MV-4-11 (cell line): ENCODE measurements at regions not wholly inside any gene's neighbourhood (a gene's known extent, or its start where the extent isn't known, plus 50 kb on each side); places are given as distances from the start of the nearest gene placed in this dataset.

Source experiments
- DNase-seq: peaks from one replicate; lab custom pipeline; 2025; lab: John Stamatoyannopoulos, UW

- DNase-seq = no peak
These were observed 52.3 kb upstream of the SIPA1L2 start for GRCh38 chr1:232682248-232682647.

- peak; percentile 43 for DNase-seq
These were observed 54.6 kb upstream of the SIPA1L2 start for GRCh38 chr1:232684371-232685105.

- no peak for DNase-seq
These were observed 56.4 kb upstream of the SIPA1L2 start for GRCh38 chr1:232686346-232686745.

- DNase-seq = no peak
These were observed 57.4 kb upstream of the SIPA1L2 start for GRCh38 chr1:232687304-232687703.

GRCh38 chr1:232687728-232688127, 57.8 kb upstream of the SIPA1L2 start:
- DNase-seq = no peak

- no peak for DNase-seq
These were observed 58.5 kb upstream of the SIPA1L2 start for GRCh38 chr1:232688398-232688797.

GRCh38 chr1:232689711-232690110, 59.8 kb upstream of the SIPA1L2 start:
- DNase-seq = no peak

GRCh38 chr1:232690285-232690935, 60.5 kb upstream of the SIPA1L2 start:
- peak; percentile 65 for DNase-seq

- DNase-seq = no peak
These were observed 64.5 kb upstream of the SIPA1L2 start for GRCh38 chr1:232694475-232694874.

- DNase-seq = no peak
These were observed 65.9 kb upstream of the SIPA1L2 start for GRCh38 chr1:232695621-232696385.

GRCh38 chr1:232696466-232696865, 66.5 kb upstream of the SIPA1L2 start:
- no peak for DNase-seq

GRCh38 chr1:232697187-232697822, 67.4 kb upstream of the SIPA1L2 start:
- DNase-seq = no peak

GRCh38 chr1:232699814-232700213, 69.9 kb upstream of the SIPA1L2 start:
- no peak for DNase-seq

- DNase-seq = no peak
These were observed 73.0 kb upstream of the SIPA1L2 start for GRCh38 chr1:232702911-232703310.

GRCh38 chr1:232704256-232704655, 74.3 kb upstream of the SIPA1L2 start:
- DNase-seq = peak; percentile 34

- peak; percentile 90 for DNase-seq
These were observed 75.1 kb upstream of the SIPA1L2 start for GRCh38 chr1:232704694-232705680.

GRCh38 chr1:232705815-232706575, 76.1 kb upstream of the SIPA1L2 start:
- peak; percentile 73 for DNase-seq

- no peak for DNase-seq
These were observed 77.2 kb upstream of the SIPA1L2 start for GRCh38 chr1:232707142-232707541.

GRCh38 chr1:232709386-232709785, 79.5 kb upstream of the SIPA1L2 start:
- no peak for DNase-seq

GRCh38 chr1:232711996-232712395, 82.1 kb upstream of the SIPA1L2 start:
- no peak for DNase-seq
